ENCODE measurements at regions not wholly inside any gene's neighbourhood (a gene's known extent, or its start where the extent isn't known, plus 50 kb on each side); places are given as distances from the start of the nearest gene placed in this dataset.

GRCh38 chr18:76546088-76546435 lies 51.0 kb upstream of the ZNF516 start:
- no peak for DNase-seq

DNA sequence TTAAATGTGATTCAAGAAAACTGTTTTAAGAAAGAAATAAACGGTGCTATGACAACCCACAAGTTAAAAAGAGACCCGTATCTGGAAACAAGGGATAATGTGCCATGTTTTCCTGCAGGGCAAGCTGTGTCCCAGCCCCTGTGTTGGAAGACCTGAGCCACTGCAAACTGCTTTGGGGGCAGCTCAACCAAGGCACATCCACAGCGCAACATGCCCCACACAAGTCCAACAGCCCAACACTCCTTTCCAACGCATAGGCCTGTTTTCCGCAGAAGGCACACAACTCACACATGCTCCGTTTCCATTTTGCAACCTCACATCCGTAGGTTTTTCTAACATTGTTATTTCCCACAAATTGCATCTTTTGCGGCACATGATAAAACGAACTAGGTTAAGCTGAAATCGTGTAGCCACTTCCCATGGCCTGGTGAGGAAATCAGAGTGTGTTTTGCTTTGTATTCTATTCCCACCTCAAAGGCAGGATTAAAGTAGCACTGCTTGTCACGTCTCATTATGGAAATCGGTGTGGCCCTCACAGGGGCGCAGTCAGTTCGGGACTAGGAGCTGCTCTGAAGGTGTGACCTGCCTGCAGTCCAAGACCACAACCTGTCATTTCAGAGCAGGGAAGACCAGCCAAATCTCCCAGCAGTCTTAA lies 50.5 kb upstream of the ZNF516 start:
- no peak for DNase-seq

GRCh38 chr18:76544511-76545345 lies 49.7 kb upstream of the ZNF516 start:
- DNase-seq = no peak

All from right lung (tissue), 2 donors.